ENCODE measurements at regions not wholly inside any gene's neighbourhood (a gene's known extent, or its start where the extent isn't known, plus 50 kb on each side); places are given as distances from the start of the nearest gene placed in this dataset.

- no peak for DNase-seq
Measured at GRCh38 chr7:17613338-17614041, 315.0 kb downstream of the AHR start.

GRCh38 chr7:17617380-17617779 lies 318.9 kb downstream of the AHR start:
- DNase-seq, result no peak

- DNase-seq, result no peak
Measured at GRCh38 chr7:17617857-17618651, 319.6 kb downstream of the AHR start.

- no peak for DNase-seq
Measured at GRCh38 chr7:17618652-17618974, 320.2 kb downstream of the AHR start.

- DNase-seq, result no peak
Measured at GRCh38 chr7:17619196-17619818, 320.9 kb downstream of the AHR start.

GRCh38 chr7:17620566-17620965 lies 319.7 kb downstream of the SNX13 start:
- no peak for DNase-seq

- no peak for DNase-seq
Measured at GRCh38 chr7:17622451-17622850, 317.8 kb downstream of the SNX13 start.

GRCh38 chr7:17623546-17624185 lies 316.6 kb downstream of the SNX13 start:
- DNase-seq, result no peak

- DNase-seq, result no peak
Measured at GRCh38 chr7:17624379-17624778, 315.9 kb downstream of the SNX13 start.

GRCh38 chr7:17625043-17625442 lies 315.3 kb downstream of the SNX13 start:
- no peak for DNase-seq

- DNase-seq, result no peak
Measured at GRCh38 chr7:17626235-17626634, 314.1 kb downstream of the SNX13 start.

- DNase-seq, result no peak
Measured at GRCh38 chr7:17631061-17631460, 309.2 kb downstream of the SNX13 start.

- no peak for DNase-seq
Measured at GRCh38 chr7:17632384-17632783, 307.9 kb downstream of the SNX13 start.

GRCh38 chr7:17633067-17633466 lies 307.2 kb downstream of the SNX13 start:
- no peak for DNase-seq

- DNase-seq, result no peak
Measured at GRCh38 chr7:17638727-17639126, 301.6 kb downstream of the SNX13 start.

GRCh38 chr7:17640730-17641377 lies 299.4 kb downstream of the SNX13 start:
- no peak for DNase-seq

- DNase-seq, result no peak
Measured at GRCh38 chr7:17645500-17645899, 294.8 kb downstream of the SNX13 start.

GRCh38 chr7:17646253-17646956 lies 293.9 kb downstream of the SNX13 start:
- no peak for DNase-seq

GRCh38 chr7:17651341-17651740 lies 289.0 kb downstream of the SNX13 start:
- no peak for DNase-seq

GRCh38 chr7:17651863-17652385 lies 288.4 kb downstream of the SNX13 start:
- DNase-seq, result no peak

- no peak for DNase-seq
Measured at GRCh38 chr7:17654940-17655339, 285.4 kb downstream of the SNX13 start.

GRCh38 chr7:17659126-17659525 lies 281.2 kb downstream of the SNX13 start:
- DNase-seq, result no peak

Measured in NCI-H345 (cell line).